Prostate gland (tissue), 2 donors: ENCODE measurements at regions not wholly inside any gene's neighbourhood (a gene's known extent, or its start where the extent isn't known, plus 50 kb on each side); places are given as distances from the start of the nearest gene placed in this dataset.

ENCODE experiments used
- CTCF ChIP-seq, 4 experiments: fragments of 200-600 bp in 2 of 4; fragments of 450-650 bp in 2 of 4; sonication (generic) in 2 of 4; IDR thresholded peaks; 1 replicate in 3 of 4; 2 replicates in 1 of 4; pipeline ENCODE4 v1.5.1; 2016 to 2019; ENCODE audit warnings: antibody characterized with exemption in 4 of 4, mild to moderate bottlenecking in 2 of 4, moderate library complexity in 2 of 4
- POLR2A ChIP-seq: fragments of 450-650 bp; IDR thresholded peaks from one replicate; pipeline ENCODE4 v1.6.1; 2016; ENCODE audit warnings: antibody characterized with exemption, mild to moderate bottlenecking
- POLR2AphosphoS5 ChIP-seq: sonication (generic); formaldehyde crosslinking; IDR thresholded peaks from one replicate; pipeline ENCODE4 v1.6.1; 2017; ENCODE audit warnings: antibody characterized with exemption

- no peak for TF ChIP-seq POLR2A
- TF ChIP-seq CTCF (IDR thresholded peaks at IDR 0.05): no peak
- TF ChIP-seq POLR2AphosphoS5: no peak
Observed at GRCh38 chr1:181159451-181160140, 71.1 kb downstream of the IER5 start.
